HG02759 (cell line): ENCODE measurements at regions not wholly inside any gene's neighbourhood (a gene's known extent, or its start where the extent isn't known, plus 50 kb on each side); places are given as distances from the start of the nearest gene placed in this dataset.

Experiments
- ATAC-seq: cut with Tn5 transposase; IDR thresholded peaks from one replicate; pipeline ENCODE4 v1.9.1; 2021; ENCODE audit warnings: mild to moderate bottlenecking, moderate library complexity; ENCODE audit not compliant: unreplicated experiment

DNA sequence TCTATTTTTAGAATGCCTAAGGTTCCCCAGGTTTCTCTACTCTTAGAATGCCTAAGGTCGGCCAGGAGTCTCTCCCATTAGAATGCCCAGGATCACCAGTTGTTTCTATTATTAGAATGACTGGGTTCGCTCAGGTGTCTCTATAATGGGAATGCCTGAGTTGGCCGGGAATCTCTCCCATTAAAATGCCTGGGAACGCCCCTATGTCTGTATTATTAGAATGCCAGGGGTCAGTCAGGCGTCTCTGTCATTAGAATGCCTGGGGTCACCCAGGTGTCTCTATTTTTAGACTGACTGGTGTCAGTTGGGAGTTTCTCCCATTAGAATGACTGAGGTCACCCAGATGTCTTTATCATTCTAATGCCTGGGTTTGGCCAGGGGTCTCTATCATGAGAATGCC is 2252.5 kb downstream of the TP53TG3F start:
- ATAC-seq = no peak

DNA sequence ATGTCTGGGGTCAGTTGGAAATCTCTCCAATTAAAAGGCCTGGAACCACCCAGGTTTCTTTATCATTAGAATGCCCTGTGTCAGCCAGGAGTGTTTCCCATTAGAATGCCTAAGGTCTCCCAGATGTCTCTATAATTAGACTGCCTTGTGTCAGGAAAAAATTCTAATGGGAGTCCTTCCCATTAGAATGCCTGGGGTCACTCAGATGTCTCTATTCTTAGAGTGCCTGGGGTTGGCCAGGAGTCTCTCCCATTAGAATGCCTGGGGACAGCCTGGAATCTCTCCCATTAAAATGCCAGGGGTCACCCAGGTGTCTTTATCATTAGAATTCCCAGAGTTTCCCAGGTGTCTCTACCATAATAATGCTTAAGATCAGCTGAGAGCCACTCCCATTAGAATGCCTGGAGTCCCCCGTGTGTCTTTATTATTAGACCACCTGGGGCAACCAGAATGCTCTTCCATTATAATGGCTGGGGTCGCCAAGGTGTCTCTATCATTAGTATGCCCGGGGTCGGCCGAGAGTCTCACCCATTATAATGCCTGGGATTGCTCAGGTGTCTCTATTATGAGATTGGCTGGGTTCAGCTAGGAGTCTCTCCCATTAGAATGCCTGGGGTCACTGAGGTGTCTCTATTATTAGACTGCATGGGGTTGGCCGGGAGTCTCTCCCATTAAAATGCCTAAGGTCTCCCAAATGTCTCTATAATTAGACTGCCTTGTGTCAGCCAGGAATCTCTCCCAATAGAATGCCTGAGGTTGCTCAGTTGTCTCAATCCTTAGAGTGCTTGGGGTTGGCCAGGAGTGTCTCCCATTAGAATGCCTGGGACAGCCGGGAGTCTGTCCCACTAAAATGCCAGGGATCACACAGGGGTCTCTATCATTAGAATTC is 2254.6 kb downstream of the TP53TG3F start:
- no peak for ATAC-seq

DNA sequence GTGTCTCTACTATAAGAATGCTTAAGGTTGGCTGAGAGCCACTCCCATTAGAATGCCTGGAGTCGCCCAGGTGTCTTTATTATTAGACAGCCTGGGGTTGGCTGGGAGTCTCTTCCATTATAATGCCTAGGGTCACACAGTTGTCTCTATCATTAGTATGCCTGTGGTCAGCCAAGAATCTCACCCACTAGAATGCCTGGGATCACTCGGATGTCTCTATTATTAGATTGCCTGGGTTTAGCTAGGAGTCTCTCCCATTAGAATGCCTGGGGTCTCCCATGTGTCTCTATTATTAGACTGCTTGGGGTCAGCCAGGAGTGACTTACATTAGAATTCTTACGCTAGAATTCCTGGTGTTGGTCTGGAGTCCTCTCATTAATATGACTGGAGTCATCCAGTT is 2255.3 kb downstream of the TP53TG3F start:
- ATAC-seq = no peak

DNA sequence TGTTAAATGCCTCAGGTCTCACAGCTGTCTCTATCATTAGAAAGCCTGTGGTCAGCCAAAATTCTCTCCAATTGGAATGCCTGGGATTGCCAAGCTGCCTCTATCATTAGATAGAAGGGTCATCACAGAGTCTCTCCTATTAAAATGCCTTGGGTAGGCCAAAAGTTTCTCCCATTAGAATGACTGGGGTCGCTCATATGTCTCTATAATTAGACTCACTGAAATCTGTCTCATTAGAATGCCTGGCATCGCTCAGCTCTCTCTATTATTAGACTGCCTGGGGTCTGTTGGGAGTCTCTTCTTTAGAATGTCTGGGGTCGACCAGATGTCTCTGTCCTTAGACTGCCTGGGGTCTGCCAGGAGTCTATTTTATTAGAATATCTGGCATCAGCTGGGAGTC is 2265.1 kb downstream of the TP53TG3F start:
- ATAC-seq = no peak

DNA sequence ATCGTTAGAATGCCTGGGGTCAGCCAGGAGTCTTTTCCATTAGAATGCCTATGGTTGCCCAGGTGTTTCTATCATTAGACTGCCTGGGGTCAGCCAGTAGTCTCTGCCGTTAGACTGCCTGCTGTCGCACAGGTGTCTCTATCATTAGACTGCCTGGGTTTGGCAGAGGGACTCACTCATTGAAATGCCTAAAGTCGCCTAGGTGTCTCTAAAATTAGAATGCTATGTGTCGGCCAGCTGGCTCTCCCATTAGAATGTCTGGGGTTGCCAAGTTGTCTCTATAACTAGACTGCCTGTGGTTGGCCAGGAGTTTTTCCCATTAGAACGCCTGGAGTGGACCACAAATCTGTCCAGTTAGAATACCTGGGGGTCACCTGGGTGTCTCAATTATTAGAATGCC is 2266.5 kb downstream of the TP53TG3F start:
- no peak for ATAC-seq

DNA sequence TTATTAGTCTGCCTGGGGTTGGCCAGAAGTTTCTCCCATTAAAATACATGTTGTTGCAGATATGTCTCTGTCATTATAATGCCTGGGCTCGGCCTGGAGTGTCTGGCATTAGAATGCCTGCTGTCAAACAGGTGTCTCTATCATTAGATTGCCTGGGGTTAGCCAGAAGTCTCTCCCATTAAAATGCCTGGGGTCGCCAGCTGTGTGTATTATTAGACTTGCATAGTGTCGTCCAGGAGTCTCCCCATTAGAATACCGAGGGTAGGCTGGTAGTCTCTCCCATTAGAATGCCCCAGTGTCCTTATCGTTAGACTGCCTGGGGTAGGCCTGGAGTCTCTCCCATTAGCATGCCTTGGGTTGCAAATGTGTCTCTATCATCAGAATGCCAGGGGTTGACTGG is 2270.8 kb downstream of the TP53TG3F start:
- no peak for ATAC-seq

DNA sequence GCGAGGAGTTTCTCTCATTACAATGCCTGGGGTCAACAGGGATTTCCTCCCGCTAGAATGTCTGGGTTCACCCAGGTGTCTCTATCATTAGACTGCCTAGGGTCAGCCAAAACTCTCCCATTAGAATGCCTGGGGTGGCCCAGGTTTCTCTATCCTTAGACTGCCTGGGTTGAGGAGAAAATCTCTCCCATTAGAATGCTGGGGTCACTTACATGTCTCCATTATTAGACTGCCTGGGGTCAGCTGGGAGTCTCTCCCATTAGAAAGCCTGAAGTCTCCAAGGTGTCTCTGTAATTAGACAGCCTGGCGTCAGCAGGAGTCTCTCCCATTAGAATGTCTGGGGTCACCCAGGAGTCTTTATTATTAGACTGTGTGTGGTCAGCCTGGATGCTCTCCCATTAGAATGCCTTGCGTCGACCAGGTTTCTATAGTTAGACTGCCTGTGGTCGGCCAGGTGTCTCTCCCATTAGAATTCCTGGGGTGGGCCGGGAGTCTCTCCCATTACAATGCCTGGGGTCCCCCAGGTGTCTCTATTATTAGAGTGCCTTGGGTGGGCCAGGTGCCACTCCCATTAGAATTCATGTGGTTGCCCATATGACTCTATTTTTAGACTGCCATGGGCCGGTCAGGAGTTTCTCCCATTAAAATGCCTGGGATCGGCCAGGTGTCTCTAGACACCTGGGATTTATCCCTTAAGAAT is 2272.1 kb downstream of the TP53TG3F start:
- no peak for ATAC-seq

DNA sequence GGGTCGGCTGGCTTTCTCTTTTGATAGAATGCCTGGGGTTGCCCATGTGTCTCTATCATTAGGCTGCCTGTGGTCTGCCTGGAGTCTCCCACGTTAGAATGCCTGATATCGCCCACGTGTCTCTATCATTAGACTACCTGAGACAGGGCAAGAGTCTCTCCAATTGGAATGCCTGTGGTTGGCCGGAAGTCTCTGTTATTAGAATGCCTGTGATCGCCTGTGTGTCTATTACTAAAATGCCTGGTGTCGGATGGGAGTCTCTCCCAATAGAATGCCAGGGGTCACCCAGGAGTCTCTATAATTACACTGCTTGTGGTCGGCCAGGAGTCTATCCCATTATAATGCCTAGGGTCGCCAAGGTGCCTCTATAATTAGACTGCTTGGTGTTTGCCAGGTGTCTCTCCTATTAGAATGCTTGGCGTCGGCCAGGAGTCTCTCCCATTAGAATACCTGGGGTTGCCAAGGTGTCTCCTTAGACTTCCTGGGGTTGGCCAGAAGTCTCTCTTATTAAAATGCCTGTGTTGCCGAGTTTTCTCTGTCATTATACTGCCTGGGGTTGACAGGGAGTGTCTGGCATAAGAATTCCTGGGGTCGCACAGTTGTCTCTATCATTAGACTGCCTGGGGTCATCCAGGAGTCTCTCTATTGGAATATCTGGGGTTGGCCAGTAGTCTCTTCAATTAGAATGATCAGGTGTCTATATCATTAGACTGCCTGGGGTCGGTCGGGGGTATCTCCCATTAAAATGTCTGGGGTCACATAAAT is 2272.8 kb downstream of the TP53TG3F start:
- no peak for ATAC-seq

DNA sequence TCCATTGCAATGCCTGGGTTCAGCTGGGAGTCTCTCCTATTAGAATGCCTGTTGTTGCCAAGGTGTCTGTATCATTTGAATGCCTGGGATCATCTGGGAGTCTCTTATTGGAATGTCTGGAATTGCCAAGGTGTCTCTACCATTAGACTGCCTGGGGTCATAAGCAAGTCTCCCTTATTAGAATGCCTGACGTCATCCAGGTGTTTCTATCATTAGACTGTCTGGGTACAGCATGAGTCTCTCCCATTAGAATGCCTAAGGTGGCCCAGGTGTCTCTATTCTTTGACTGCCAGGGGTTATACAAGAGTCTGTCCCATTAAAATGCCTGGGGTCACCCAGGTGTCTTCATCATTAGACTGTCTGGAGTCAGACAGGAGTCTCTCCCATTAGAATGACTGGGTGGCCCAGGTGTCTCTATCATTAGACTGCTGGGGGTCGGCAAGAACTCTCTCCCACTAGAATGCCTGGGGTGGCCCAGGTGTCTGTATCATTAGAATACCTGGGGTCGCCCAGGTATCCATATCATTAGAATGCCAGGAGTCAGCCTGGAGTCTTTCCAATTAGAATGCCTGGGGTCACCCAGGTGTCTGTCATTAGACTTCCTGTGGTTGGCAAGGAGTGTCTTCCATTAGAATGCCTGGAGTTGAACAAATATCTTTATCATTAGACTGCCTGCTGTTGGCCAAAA is 2274.0 kb downstream of the TP53TG3F start:
- ATAC-seq = no peak

DNA sequence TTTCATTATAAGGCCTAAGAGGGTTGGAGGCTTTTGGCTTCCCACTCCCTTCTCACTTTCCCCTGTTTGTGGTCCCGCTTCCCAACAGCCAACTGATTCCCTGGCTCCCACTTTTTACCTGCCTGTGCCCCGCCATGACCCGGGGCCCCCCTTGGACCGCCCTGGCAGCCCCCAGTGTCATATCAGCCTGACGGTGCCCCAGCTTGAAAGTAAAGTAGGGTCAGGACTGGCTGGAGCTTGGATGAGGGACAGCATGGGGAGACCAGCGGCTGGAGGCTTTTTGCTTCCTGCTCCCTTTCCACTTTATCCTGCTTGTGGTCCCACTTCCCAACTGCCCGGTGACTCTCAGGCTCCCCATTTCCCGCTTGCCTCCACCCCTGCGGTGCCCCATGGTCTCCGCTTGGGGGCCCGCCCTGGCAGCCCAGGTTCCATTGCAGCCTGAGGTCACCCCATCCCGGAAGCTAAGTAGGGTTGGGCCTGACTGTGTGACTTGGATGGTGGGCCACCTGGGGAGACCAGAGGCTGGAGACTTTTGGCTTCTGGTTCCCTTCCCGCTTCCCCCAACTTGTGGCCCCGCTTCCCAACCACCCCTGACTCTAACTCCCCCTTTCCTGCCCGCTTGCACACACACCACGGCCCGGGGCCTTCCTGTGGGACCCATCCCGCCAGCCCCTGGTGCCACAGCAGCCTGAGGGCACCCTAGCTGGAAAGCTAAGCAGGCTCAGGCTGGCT is 2274.7 kb downstream of the TP53TG3F start:
- no peak for ATAC-seq

DNA sequence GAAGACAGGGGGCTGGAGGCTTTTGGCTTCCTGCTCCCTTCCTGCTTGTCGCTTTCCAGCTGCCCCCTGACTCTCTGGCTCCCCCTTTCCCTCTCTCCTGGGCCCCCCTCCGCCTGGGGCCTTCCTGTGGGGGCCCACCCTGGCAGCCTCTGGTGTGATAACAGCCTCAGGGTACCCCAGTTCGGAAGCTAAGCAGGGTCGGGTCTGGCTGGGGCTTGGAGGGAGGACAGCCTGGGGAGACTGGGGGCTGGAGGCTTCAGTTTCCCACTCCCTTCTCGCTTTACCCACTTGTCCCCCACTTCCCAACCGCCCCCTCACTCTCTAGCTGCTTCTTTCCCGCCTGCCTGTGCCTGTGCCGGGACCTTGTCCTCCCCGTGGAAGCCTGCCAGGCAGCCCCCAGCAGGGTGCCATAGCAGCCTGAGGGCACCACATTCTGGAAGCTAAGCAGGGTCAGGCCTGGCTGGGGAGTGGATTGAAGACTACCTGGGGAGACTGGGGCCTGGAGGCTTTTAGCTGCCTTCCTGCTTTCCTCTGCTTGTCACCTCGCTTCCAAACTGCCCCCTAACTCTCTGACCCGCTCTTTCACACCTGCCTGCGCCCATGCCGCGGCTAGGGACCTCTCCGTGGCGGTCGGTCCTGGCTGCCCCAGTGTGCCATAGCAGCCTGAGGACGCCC is 2275.5 kb downstream of the TP53TG3F start:
- no peak for ATAC-seq

DNA sequence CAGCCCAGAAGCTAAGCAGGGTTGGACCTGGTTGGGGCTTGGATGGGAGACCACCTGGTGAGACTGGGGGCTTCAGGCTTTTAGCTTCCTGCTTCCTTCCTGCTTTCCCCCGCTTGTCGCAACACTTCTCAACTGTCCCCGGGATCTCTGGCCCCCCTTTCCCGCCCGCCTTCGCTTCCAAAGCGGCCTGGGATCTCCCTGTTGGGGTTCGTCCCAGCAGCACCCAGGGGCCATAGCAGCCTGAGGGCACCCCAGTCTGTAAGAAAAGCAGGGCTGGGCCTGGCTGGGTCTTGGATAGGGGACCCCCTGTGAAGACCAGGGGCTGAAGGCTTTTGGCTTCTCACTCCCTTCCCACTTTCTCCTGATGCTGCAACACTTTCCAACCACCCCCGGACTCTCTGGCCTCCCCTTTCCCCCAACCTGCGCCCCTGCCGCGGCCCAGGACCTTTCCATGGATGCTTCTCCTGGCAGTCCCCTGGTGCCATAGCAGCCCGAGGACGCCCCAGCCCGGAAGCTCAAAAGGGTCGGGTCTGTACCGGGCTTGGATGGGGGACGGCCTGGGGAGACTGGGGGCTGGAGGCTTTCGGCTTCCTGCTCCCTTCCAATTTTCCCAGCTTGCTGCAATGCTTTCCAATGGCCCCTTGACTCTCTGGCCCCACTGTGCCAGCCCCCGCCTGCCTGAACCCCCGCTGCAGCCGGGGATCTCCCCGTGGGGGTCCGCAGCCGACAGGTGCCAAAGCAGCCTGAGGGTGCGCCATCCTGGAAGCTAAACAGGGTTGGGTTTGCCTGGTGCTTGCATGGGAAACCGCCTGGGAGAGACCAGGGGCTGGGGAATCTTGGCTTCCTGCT is 2276.2 kb downstream of the TP53TG3F start:
- ATAC-seq = no peak

DNA sequence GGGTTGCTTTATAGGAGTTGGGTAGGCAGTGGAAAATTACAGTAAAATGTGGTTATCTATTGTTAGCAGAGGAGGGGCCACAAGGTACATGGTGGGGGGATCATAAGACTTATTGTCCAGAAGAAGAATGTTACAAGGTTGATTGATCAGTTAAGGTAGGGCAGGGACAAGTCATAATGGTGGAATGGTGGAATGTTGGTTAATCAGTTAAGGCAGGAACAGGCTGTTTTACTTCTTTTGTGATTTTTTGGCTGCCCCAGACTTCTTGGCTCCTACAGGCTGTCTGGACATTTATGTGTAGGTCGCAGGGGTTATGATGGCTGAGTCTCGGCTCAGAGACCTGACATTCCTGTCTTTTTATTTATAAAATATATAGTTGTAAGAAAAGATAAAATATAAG is 2277.1 kb downstream of the TP53TG3F start:
- no peak for ATAC-seq

DNA sequence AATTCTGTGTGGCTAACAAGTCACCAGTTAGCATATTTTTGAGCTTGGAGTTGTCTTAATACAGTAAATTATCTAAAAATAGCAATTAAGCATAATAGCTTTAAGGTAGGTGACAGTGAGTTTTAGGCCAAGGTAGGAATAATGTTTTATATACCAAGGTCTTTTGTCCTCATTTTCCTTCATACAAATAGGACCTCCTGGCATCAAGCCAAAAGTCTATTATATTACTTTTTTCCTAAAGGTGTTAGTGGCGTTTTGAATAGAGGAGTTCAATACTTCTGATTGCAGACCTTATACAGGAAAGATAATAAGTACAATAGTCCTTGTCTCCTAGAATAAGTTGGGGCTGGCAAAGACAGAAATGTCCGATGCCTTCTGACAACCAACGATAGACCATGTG is 2277.7 kb downstream of the TP53TG3F start:
- ATAC-seq = no peak

DNA sequence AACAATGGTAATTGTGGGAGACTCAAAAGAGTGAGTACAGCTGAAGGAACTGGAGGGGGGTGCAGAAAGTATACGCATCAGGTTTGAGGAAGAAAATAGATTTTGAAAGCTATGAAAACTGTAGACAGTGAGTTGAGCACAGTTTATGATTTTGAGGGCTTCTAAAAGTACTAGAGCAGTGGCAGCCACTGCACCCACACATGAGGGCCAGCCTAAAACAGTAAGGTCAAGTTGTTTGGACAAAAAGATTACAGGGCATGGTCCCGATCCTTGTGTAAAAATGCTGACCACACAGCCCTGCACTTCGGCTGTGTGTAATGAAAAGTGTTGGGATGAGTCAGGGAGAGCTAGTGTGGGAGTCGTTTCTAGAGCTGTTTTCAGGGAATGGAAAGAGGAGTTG is 2282.1 kb downstream of the TP53TG3F start:
- ATAC-seq = no peak

DNA sequence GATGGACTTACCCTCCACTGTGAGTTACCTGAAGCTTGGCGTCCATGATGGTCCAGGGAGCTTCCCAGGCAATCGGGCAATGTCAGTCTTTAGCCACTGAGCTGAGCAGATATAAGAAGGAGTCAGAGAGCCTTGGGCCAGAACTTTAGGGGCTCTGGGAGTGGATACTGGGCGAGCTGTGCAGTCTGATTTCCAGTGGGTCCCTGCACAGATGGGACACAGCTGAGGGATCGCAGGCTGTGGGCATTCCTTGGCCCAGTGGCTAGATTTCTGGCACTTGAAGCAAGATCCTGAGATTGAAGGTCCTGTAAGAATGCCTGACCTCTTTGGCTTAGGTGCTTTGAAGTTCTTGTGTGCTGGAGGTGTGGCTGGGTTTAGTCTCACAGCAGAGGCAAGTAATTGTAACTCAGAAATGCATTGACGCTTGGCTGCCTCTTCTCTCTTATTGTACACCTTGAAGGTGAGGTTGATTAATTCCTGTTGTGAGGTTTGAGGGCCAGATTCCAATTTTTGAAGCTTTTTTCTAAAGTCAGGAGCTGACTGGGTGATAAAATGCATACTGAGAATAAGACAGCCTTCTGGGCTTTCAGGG is 2283.8 kb downstream of the TP53TG3F start:
- ATAC-seq = no peak

DNA sequence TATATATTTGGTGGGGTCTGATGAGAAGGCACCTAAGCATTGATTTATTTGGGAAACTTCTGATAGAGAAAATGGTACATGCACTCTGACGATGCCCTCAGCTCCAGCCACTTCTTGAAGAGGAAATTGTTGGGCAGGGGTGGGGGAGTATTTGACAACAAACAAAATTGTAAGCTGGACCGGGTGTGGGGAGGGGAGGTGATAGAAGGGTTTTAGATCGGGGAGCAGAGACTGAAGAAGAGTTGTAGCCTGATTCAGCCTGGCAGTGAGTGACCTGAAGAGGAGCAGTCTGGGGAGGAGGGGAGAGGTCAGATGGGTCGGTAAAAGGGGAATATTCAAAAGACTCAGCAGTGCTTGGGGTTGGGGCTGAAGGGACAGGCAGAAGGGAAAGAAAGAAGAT is 2284.7 kb downstream of the TP53TG3F start:
- no peak for ATAC-seq

DNA sequence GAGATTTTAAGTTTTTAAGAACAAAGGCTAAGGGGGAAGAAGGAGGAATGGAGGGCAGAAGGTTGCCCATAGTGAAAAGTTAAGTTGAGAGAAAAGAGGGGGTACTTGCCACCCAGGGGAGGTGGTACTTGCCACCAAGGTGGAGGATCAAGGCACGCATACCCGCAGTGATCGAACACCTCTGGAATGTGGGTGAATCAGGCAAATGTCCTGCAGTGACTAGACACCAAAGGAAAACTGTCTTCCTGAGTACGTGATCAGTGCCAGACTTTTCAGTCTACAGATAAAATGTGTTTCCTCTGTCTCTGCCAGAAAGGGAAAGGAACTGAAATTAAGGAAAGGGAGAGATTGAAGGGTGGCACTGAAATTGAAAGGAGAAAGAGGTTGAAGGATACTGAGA is 2285.3 kb downstream of the TP53TG3F start:
- no peak for ATAC-seq

DNA sequence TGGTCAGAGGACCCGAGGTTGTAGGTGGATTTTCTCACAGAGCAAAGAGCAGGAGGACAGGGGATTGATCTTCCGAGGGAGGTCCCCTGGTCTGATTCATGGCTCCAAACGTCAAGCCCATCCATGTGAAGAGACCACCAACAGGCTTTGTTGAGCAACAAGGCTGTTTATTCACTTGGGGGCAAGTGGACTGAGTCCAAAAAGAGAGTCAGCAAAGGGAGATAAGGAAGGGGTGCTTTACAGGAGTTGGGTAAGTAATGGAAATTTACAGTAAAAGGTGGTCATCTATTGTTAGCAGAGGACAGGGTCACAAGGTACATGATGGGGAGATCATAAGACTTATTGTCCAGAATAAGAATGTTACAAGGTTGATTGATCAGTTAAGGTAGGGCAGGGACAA is 2285.8 kb downstream of the TP53TG3F start:
- no peak for ATAC-seq
